ENCODE measurements at regions not wholly inside any gene's neighbourhood (a gene's known extent, or its start where the extent isn't known, plus 50 kb on each side); places are given as distances from the start of the nearest gene placed in this dataset.

DNA sequence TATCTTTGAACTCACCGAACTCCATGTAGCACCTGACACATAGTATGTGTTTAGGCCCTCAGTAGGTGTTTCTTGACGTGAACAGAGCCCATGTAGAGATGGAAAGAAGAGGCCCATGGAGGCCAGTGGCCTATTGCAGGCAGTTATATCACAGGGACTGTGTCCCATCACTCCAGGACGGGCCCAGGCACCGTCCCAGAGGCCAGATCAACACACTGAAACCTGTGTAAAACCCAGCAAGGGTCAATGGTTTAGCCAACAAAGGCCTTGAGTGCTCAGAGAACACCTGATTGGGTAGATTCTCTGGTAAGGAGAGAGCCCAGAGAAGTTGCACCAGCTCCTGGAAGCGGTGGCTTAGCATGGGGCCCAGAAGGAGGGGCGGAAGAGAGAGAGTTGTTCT is 82.8 kb downstream of the INHBB start:
- no peak for TF ChIP-seq CTCF (IDR thresholded peaks at IDR 0.05; ENCODE audit: insufficient read depth, low read depth, low read length)
- TF ChIP-seq EZH2 (IDR thresholded peaks at IDR 0.05; ENCODE audit: insufficient read depth, low read length), result no peak

Data from astrocyte (in vitro differentiated cells and primary cell).